ENCODE measurements at regions not wholly inside any gene's neighbourhood (a gene's known extent, or its start where the extent isn't known, plus 50 kb on each side); places are given as distances from the start of the nearest gene placed in this dataset.

DNA sequence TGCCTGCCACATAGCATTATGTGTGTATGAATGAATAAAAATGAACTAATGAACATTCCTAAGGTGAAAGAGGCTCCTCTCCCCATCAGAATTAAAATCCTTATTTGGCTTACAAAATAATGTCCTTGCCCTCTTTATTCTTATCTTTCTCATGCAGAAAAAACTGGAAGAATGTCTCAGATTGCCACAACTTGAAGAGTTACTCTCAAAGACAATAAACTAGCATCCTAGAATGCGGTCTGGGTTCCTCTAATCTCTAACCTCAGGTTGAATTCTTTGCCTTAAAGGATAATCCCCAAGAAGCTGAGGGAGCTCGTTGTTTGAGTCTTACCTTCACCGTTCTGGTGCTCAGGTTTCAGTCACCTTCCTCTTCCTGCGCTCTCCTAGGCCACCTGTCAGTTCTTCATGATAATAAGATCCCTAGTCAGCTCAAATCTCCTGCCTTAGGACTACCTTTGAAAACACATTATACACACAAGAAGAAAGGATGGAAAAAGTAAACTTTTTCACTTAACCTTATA lies 147.1 kb downstream of the PHLDA1 start:
- TF ChIP-seq CTCF (CRISPR knock-in tag; IDR thresholded peaks at IDR 0.05) (no peak), ZNF274 (CRISPR knock-in tag; IDR thresholded peaks at IDR 0.05) (no peak), HNF4G (IDR thresholded peaks at IDR 0.05; ENCODE audit: borderline replicate concordance, low read depth, low read length) (no peak), HNF4G (CRISPR knock-in tag; IDR thresholded peaks at IDR 0.05; ENCODE audit: borderline replicate concordance, low read depth) (no peak), ZNF550 (CRISPR knock-in tag; IDR thresholded peaks at IDR 0.05; ENCODE audit: borderline replicate concordance) (no peak)
